ENCODE measurements at regions not wholly inside any gene's neighbourhood (a gene's known extent, or its start where the extent isn't known, plus 50 kb on each side); places are given as distances from the start of the nearest gene placed in this dataset.

DNA sequence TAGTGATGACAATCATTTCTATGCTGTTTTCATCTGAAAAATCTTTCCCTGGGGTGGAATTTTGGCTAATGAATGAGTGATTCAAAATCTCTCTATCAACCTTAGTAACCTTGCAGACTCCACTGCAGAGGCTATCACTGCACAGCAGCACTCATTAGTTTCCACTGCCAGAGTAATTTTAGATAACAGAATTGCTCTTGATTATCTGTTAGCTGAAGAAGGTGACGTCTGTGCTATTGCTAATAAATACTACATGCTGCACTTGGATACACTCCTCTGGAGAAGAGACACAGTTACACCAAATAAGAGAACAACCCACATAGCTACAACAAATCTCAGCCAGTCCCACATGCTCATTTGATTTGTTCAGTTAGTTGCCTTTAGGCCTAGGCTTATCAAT lies 1348.4 kb downstream of the NCAM2 start:
- TF ChIP-seq POLR2A (IDR thresholded peaks at IDR 0.05) (no peak), CTCF (IDR thresholded peaks at IDR 0.05) (no peak)
